HL-60 (cell line): ENCODE measurements at regions not wholly inside any gene's neighbourhood (a gene's known extent, or its start where the extent isn't known, plus 50 kb on each side); places are given as distances from the start of the nearest gene placed in this dataset.

Experiments
- DNase-seq, 2 experiments: peaks; one replicate each; pipeline ENCODE4 v3.0.0-alpha.2; 2010 to 2020; ENCODE audit warnings: low read depth in 1 of 2, low spot score in 1 of 2
- H3K27ac ChIP-seq: fragments of 250-450 bp; sonication (Bioruptor Pico); replicated peaks from 2 replicates; pipeline ENCODE4 v1.5.1; 2020; ENCODE audit warnings: mild to moderate bottlenecking, moderate library complexity
- H3K27me3 ChIP-seq: fragments of 250-450 bp; sonication (Bioruptor Pico); 2 replicates; pipeline ENCODE4 v1.5.1; 2021; ENCODE audit warnings: mild to moderate bottlenecking, moderate library complexity; ENCODE audit not compliant: insufficient read depth, poor library complexity, severe bottlenecking
- H3K4me3 ChIP-seq: replicated peaks from 2 replicates; pipeline ENCODE4 v1.5.1; 2011; ENCODE audit warnings: mild to moderate bottlenecking, control low read depth, low read length; ENCODE audit not compliant: insufficient read depth
- CTCF ChIP-seq: IDR thresholded peaks from one replicate; pipeline ENCODE4 v1.5.1; 2011; ENCODE audit warnings: low read length, control low read depth, inconsistent platforms; ENCODE audit not compliant: insufficient read depth
- GABPA ChIP-seq: IDR thresholded peaks from 2 replicates; pipeline ENCODE4 v1.6.1; 2012; ENCODE audit warnings: low read depth
- POLR2AphosphoS5 ChIP-seq: IDR thresholded peaks from 2 replicates; pipeline ENCODE4 v1.6.1; 2012; ENCODE audit warnings: low read depth
- REST ChIP-seq: IDR thresholded peaks from 2 replicates; pipeline ENCODE4 v1.6.1; 2012; ENCODE audit warnings: low read depth; ENCODE audit not compliant: insufficient replicate concordance
- SPI1 ChIP-seq: IDR thresholded peaks from 2 replicates; pipeline ENCODE4 v1.6.1; 2012; ENCODE audit warnings: low read depth, mild to moderate bottlenecking, borderline replicate concordance

GRCh38 chr4:111871802-111872201, 273.5 kb upstream of the FAM241A start:
- DNase-seq = no peak
- Histone ChIP-seq H3K27me3 (no peaks in the 10 kb centered on the region), H3K27ac (no peak overlapping the region), H3K4me3 (no peak overlapping the region)
- TF ChIP-seq SPI1 (no peak), REST (no peak), POLR2AphosphoS5 (no peak), CTCF (no peak), GABPA (no peak)

GRCh38 chr4:111873801-111874200, 271.5 kb upstream of the FAM241A start:
- Histone ChIP-seq H3K4me3 (no peak overlapping the region), H3K27ac (no peak overlapping the region), H3K27me3 (no peaks in the 10 kb centered on the region)
- DNase-seq = no peak
- TF ChIP-seq SPI1 (no peak), GABPA (no peak), POLR2AphosphoS5 (no peak), CTCF (no peak), REST (no peak)

DNA sequence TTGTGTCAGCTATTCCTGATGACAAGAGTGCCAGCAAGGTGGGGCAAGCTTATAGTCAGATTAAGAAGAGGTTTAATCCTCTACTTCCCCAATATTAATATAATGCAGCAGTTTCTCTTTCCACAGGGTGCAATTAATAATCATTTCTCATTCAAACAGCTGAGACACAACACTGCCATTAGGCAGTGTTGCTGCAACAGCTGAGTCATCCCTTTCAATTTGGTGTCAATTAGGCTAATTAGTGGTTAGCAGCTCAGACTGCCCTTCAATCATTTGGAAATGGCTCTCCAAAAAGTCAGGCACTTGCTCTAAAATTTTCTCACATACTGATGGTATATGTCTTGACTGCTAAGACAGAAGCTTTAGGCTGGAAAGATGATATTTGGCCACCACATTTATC, 265.7 kb upstream of the FAM241A start:
- no peak overlapping the region for H3K27ac ChIP-seq
- no peak overlapping the region for H3K4me3 ChIP-seq
- no peak for DNase-seq
- H3K27me3 ChIP-seq = no peaks in the 10 kb centered on the region
- TF ChIP-seq SPI1 (no peak), GABPA (no peak), CTCF (no peak)

DNA sequence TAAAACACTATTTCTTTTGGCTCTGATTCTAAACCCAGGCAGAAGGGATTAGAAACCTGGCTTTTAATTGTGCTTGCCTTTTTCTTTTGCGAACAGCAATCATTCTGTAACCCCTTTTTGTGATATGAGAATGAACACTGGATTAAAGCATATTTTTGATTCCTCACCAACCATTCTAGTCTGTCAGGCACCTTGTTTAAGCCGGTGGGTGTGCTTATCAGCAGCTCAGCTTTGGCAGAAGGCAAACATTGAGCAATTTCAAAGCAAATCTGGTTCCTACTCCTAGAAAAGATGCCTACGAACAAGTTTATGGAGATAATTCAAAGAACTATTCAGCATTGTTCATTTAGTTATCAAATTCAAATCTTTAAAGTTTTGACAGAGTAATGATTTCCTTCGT, 265.1 kb upstream of the FAM241A start:
- no peak for DNase-seq
- H3K27me3 ChIP-seq = no peaks in the 10 kb centered on the region
- TF ChIP-seq CTCF (no peak), REST (no peak), SPI1 (no peak), POLR2AphosphoS5 (no peak), GABPA (no peak)
- no peak overlapping the region for H3K4me3 ChIP-seq
- no peak overlapping the region for H3K27ac ChIP-seq
